AG04450 (cell line): ENCODE measurements at regions not wholly inside any gene's neighbourhood (a gene's known extent, or its start where the extent isn't known, plus 50 kb on each side); places are given as distances from the start of the nearest gene placed in this dataset.

ENCODE experiments used
- CTCF ChIA-PET: fragments of 300-600, 350-600 bp; formaldehyde crosslinking; extraction: SDS; loops from one replicate; lab custom pipeline; 2022; ENCODE audit warnings: antibody characterized with exemption, inconsistent platforms; lab: Charles Lee
- POLR2A ChIA-PET: fragments of 350-600 bp; formaldehyde crosslinking; extraction: SDS; loops from one replicate; lab custom pipeline; 2021; ENCODE audit warnings: antibody characterized with exemption, inconsistent platforms; lab: Yijun Ruan, JAX
- DNase-seq: peaks from one replicate; pipeline ENCODE4 v3.0.0-alpha.2; 2011; ENCODE audit warnings: low read depth, low spot score
- H3K27ac ChIP-seq: one replicate; pipeline ENCODE4 v1.5.1; 2012; ENCODE audit warnings: low read depth, low read length, control low read depth
- H3K27me3 ChIP-seq: one replicate; pipeline ENCODE4 v1.6.0; 2012; ENCODE audit warnings: low read length; ENCODE audit not compliant: control insufficient read depth, insufficient read depth
- H3K4me3 ChIP-seq: 2 replicates; pipeline ENCODE4 v1.5.1; 2011; ENCODE audit warnings: mild to moderate bottlenecking, low read depth, low read length, control low read depth
- H3K9me3 ChIP-seq: 2 replicates; pipeline ENCODE4 v1.5.1; 2012; ENCODE audit warnings: low read length; ENCODE audit not compliant: control insufficient read depth, insufficient read depth
- TF ChIP-seq, protein P1 (sequence below): IDR thresholded peaks from 2 replicates; pipeline ENCODE4 v1.5.1; 2011; ENCODE audit warnings: low read depth, low read length, control low read depth, inconsistent platforms

DNA sequence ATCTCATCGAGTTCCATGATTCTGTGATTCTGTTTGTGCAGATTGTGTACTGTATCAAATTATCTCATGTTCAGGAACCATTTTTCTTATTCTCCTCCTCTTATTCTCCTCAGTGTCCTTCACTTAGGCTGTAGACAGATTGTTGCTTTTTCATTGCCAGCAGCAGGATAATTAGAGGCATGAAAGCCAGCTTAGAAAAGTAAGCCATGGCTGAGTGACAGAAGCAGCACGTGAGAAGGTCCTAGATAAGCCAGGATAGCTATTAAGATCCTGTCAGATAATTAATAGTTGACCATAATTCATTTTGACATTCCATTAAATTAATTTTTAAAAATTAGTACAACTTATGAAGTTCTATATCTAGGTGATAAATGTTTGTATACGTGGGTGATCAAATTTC is 60.8 kb upstream of the PRKACB start:
- Histone ChIP-seq H3K9me3 (no peaks in the 10 kb centered on the region), H3K4me3 (no peak overlapping the region), H3K27me3 (no peaks in the 10 kb centered on the region), H3K27ac (no peak overlapping the region)
- ChIA-PET POLR2A (no interaction called here), CTCF (no interaction called here)
- no peak for DNase-seq
- TF ChIP-seq, protein P1, sequence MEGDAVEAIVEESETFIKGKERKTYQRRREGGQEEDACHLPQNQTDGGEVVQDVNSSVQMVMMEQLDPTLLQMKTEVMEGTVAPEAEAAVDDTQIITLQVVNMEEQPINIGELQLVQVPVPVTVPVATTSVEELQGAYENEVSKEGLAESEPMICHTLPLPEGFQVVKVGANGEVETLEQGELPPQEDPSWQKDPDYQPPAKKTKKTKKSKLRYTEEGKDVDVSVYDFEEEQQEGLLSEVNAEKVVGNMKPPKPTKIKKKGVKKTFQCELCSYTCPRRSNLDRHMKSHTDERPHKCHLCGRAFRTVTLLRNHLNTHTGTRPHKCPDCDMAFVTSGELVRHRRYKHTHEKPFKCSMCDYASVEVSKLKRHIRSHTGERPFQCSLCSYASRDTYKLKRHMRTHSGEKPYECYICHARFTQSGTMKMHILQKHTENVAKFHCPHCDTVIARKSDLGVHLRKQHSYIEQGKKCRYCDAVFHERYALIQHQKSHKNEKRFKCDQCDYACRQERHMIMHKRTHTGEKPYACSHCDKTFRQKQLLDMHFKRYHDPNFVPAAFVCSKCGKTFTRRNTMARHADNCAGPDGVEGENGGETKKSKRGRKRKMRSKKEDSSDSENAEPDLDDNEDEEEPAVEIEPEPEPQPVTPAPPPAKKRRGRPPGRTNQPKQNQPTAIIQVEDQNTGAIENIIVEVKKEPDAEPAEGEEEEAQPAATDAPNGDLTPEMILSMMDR: no peak

- POLR2A ChIA-PET: interaction anchor here (0.7 kb wide), 1 partner anchor 29 kb away, joined by 3 read pairs; no protein-coding TSS in a partner anchor
- CTCF ChIA-PET: interaction anchor here (0.6 kb wide), 1 partner anchor 110 kb away, joined by 3 read pairs; no protein-coding TSS in a partner anchor
- no peak for DNase-seq
- no peaks in the 10 kb centered on the region for H3K27me3 ChIP-seq
- H3K9me3 ChIP-seq: no peaks in the 10 kb centered on the region
- peak overlapping the region; percentile 81 for H3K4me3 ChIP-seq
- no peak overlapping the region for H3K27ac ChIP-seq
- TF ChIP-seq, protein P1: no peak
These were observed 65.2 kb upstream of the PRKACB start for GRCh38 chr1:84078842-84079202.

- Histone ChIP-seq H3K9me3 (no peaks in the 10 kb centered on the region), H3K27me3 (no peaks in the 10 kb centered on the region), H3K27ac (peak overlapping the region; percentile 54), H3K4me3 (peak overlapping the region; percentile 81)
- ChIA-PET CTCF (interaction anchor here (0.6 to 1.8 kb wide), 2 partner anchors 111 to 172 kb away, joined by 3 read pairs; no protein-coding TSS in a partner anchor), POLR2A (interaction anchor here (0.7 to 1.3 kb wide), 4 partner anchors 12 to 428 kb away, joined by 3 to 6 read pairs (median 4); partner anchors contain the start of genes GNG5, SPATA1 and TTLL7)
- no peak for DNase-seq
- TF ChIP-seq, protein P1: no peak
These were observed 65.8 kb upstream of the PRKACB start for GRCh38 chr1:84078108-84078841.

- DNase-seq: no peak
- Histone ChIP-seq H3K27ac (peak overlapping the region; percentile 88), H3K4me3 (peak overlapping the region; percentile 81), H3K27me3 (no peaks in the 10 kb centered on the region), H3K9me3 (no peaks in the 10 kb centered on the region)
- CTCF ChIA-PET: interaction anchor here (1.8 kb wide), 1 partner anchor 171 kb away, joined by 3 read pairs; no protein-coding TSS in a partner anchor
- POLR2A ChIA-PET: interaction anchor here (0.6 to 1.3 kb wide), 4 partner anchors 12 to 428 kb away, joined by 3 to 6 read pairs (median 4); partner anchors contain the start of genes GNG5, SPATA1 and TTLL7
- TF ChIP-seq, protein P1: no peak
These were observed 66.5 kb upstream of the PRKACB start for GRCh38 chr1:84077476-84078107.

DNA sequence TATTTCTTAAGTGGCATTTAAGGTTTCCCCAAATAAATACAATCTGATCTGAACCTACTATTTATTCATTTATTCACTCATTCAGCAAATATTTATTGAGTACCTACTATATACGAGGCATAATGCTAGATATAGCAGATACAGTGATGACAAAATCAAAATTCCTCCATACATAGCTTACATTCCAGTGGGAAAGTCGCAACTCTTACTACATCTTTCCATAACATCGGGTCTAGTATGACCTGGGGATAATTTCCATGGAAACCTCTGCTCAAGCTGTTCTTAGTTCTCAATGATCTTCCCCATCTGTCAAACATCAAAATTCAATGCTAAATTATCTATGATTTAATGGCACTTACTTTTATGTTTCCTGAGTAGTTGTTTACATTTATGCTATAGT is 70.8 kb upstream of the PRKACB start:
- H3K27me3 ChIP-seq: no peaks in the 10 kb centered on the region
- POLR2A ChIA-PET: no interaction called here
- CTCF ChIA-PET: no interaction called here
- no peak overlapping the region for H3K27ac ChIP-seq
- no peak for DNase-seq
- no peak overlapping the region for H3K4me3 ChIP-seq
- TF ChIP-seq, protein P1: no peak
- peaks cover 5% of the 10 kb centered on the region; the same call in 1 of the 2 replicates for H3K9me3 ChIP-seq
